HEK293 (cell line): ENCODE measurements at regions not wholly inside any gene's neighbourhood (a gene's known extent, or its start where the extent isn't known, plus 50 kb on each side); places are given as distances from the start of the nearest gene placed in this dataset.

Experiments
- REST ChIP-seq: fragments of 450-650 bp; formaldehyde crosslinking; IDR thresholded peaks from 2 replicates; pipeline ENCODE4 v1.5.1; 2016; ENCODE audit warnings: missing biosample characterization, missing genetic modification characterization
- SCRT1 ChIP-seq: fragments of 450-650 bp; formaldehyde crosslinking; IDR thresholded peaks from 2 replicates; pipeline ENCODE4 v1.5.1; 2016; ENCODE audit warnings: missing biosample characterization, missing genetic modification characterization, borderline replicate concordance
- YY1 ChIP-seq: fragments of 450-650 bp; formaldehyde crosslinking; IDR thresholded peaks from 2 replicates; pipeline ENCODE4 v1.5.1; 2018; ENCODE audit warnings: missing biosample characterization, missing genetic modification characterization

- TF ChIP-seq REST (tag by site-specific recombination): no peak
- no peak for TF ChIP-seq SCRT1 (tag by site-specific recombination)
- no peak for TF ChIP-seq YY1 (tag by site-specific recombination)
Measured at GRCh38 chr21:27545754-27546349, 579.0 kb upstream of the ADAMTS5 start.
